Thoracic aorta (tissue), 2 donors: ENCODE measurements at regions not wholly inside any gene's neighbourhood (a gene's known extent, or its start where the extent isn't known, plus 50 kb on each side); places are given as distances from the start of the nearest gene placed in this dataset.
A peak's percentile ranks its signal among the peaks of the same experiment; 100 is the strongest.

Experiments
- ATAC-seq: fragments of 150-250 bp; one replicate; pipeline ENCODE4 v1.8.0; 2017; ENCODE audit warnings: low read depth; ENCODE audit not compliant: insufficient number of reproducible peaks, low FRiP score
- DNase-seq: peaks from one replicate; pipeline ENCODE4 v3.0.0-alpha.2; 2020; ENCODE audit warnings: low spot score
- H3K27ac ChIP-seq, 2 donors: fragments of 200-600 bp; sonication (generic); 1 replicate in 1 of 2; 2 replicates in 1 of 2; pipeline ENCODE4 v1.5.1; 2016; ENCODE audit warnings: mild to moderate bottlenecking in 2 of 2, moderate library complexity in 2 of 2
- H3K27me3 ChIP-seq: fragments of 200-600 bp; sonication (generic); replicated peaks from 2 replicates; pipeline ENCODE4 v1.6.0; 2016; ENCODE audit warnings: mild to moderate bottlenecking; ENCODE audit not compliant: insufficient read depth
- H3K36me3 ChIP-seq: fragments of 200-600 bp; sonication (generic); one replicate; pipeline ENCODE4 v1.5.1; 2016
- H3K4me1 ChIP-seq, 2 donors: fragments of 200-600 bp; sonication (generic); 1 replicate in 1 of 2; 2 replicates in 1 of 2; pipeline versions ENCODE4 v1.5.1 to v1.6.0; 2016; ENCODE audit warnings: low read depth in 2 of 2, mild to moderate bottlenecking in 1 of 2; ENCODE audit not compliant: control insufficient read depth in 1 of 2
- H3K4me3 ChIP-seq: fragments of 200-600 bp; sonication (generic); 2 replicates; pipeline ENCODE4 v1.5.1; 2016; ENCODE audit warnings: mild to moderate bottlenecking
- H3K9me3 ChIP-seq: fragments of 200-600 bp; sonication (generic); 2 replicates; pipeline ENCODE4 v1.5.1; 2016
- CTCF ChIP-seq: fragments of 200-600 bp; sonication (generic); IDR thresholded peaks from one replicate; pipeline ENCODE4 v1.5.1; 2019; ENCODE audit warnings: antibody characterized with exemption

- no peak for TF ChIP-seq CTCF
- no peak overlapping the region for H3K27ac ChIP-seq
- no peaks in the 10 kb centered on the region for H3K36me3 ChIP-seq
- H3K9me3 ChIP-seq, result no peaks in the 10 kb centered on the region
- DNase-seq (no peak), ATAC-seq (no peak)
- no peaks in the 10 kb centered on the region for H3K27me3 ChIP-seq
- peaks cover 11 to 27% of the 10 kb centered on the region in 2 donors for H3K4me1 ChIP-seq
- no peak overlapping the region for H3K4me3 ChIP-seq
Measured at GRCh38 chr9:134541097-134541747, 100.4 kb upstream of the COL5A1 start.

GRCh38 chr9:134544388-134545214 is 97.0 kb upstream of the COL5A1 start:
- Histone ChIP-seq H3K27me3 (no peaks in the 10 kb centered on the region), H3K4me1 (peaks cover 11 to 33% of the 10 kb centered on the region in 2 donors), H3K9me3 (no peaks in the 10 kb centered on the region), H3K27ac (peak overlapping the region in 1 of 2 donors; percentile 49), H3K4me3 (peak overlapping the region; percentile 22), H3K36me3 (no peaks in the 10 kb centered on the region)
- DNase-seq, result peak; percentile 30
- no peak for ATAC-seq
- TF ChIP-seq CTCF, result no peak

DNA sequence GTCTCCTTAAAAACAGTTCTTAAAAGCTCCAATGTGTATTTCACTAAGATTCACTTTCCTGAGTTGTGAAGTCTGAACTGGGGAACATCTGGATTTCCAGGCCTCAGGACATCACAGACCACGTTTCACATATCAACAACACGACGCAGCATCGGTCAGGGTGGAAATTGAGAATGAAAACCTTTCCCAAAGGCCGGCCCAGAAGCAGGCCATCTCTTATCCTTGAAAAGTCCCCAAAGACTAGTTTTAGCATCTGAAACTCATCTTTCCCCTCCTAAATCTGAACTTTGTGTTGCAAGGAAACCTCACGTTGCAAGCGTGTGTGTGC is 96.4 kb upstream of the COL5A1 start:
- H3K27ac ChIP-seq, result peak overlapping the region in 1 of 2 donors; percentile 64
- peaks cover 11 to 33% of the 10 kb centered on the region in 2 donors for H3K4me1 ChIP-seq
- H3K4me3 ChIP-seq, result no peak overlapping the region
- DNase-seq (no peak), ATAC-seq (no peak)
- no peak for TF ChIP-seq CTCF
- H3K27me3 ChIP-seq, result no peaks in the 10 kb centered on the region
- no peaks in the 10 kb centered on the region for H3K36me3 ChIP-seq
- H3K9me3 ChIP-seq, result no peaks in the 10 kb centered on the region

DNA sequence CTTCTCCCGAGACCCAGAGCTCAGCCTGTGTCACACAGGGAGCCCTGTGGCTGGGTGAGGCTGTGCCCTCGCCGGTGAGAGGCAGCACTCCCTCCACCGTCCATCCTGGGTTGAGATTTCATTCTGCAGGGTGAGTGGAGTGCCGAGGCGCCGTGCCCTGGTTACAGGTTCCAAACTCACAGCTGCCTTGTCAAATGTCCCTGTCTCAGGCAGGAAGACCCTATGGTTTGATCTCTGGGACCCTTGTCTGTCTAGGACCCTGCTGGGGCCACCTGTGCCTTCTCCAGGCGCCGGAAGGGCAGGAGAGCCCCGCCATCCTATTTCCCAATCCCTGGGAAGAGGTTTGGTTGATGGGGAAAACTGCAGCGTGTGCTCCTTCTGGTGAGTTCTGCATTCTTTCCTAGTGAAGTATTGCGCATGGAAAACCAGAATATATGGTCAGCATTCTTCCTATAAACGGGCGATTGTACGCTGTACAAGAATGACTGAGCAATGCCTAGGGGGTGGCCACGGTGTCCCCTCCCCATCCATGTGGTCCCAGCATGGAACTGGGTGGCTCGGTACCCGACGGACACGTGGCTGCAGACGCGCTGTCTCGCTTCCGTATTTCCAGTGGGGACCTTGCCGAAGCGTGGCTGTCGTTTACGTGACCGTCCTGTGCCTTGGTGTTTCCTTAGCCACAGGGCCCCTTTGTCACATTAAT is 95.9 kb upstream of the COL5A1 start:
- peak overlapping the region; percentile 64 to 65 for H3K27ac ChIP-seq
- ATAC-seq, result peak; percentile 37
- TF ChIP-seq CTCF, result no peak
- DNase-seq, result no peak
- peak overlapping the region; percentile 56 for H3K4me3 ChIP-seq
- H3K4me1 ChIP-seq, result peaks cover 11 to 33% of the 10 kb centered on the region in 2 donors
- H3K9me3 ChIP-seq, result no peaks in the 10 kb centered on the region
- no peaks in the 10 kb centered on the region for H3K36me3 ChIP-seq
- H3K27me3 ChIP-seq, result no peaks in the 10 kb centered on the region

DNA sequence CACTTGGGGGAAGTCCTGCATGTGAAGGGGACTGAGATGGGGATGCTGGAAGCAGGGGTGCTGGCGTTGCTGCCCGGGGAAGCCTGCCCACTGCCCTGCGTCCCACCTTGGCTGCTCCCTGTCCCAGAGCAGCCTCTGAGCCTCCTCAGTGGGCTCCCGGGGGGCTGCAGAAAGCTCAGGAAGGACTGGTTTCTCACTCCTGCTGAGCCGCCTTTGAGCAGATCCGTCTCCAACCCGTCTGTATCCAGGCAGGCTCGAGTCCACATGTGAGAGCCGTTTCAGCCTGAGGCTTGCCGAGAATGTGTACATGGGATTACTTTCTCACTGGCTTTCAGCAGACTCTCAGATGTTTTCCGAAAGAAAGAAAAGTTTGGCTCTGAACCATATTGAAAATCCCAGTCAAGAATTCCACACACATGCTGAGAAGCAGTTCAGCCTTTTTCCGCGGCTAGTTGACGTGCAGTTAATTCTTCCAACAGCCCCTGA is 95.3 kb upstream of the COL5A1 start:
- no peak for DNase-seq
- no peak for TF ChIP-seq CTCF
- H3K4me1 ChIP-seq, result peaks cover 11 to 37% of the 10 kb centered on the region in 2 donors

More for the DNA sequence above, 95.3 kb upstream of the COL5A1 start:
- ATAC-seq, result no peak
- Histone ChIP-seq H3K27me3 (no peaks in the 10 kb centered on the region), H3K9me3 (no peaks in the 10 kb centered on the region), H3K4me3 (peak overlapping the region; percentile 56), H3K36me3 (no peaks in the 10 kb centered on the region), H3K27ac (peak overlapping the region; percentile 64 to 65)
